CD8-positive, alpha-beta memory T cell (primary cell): ENCODE measurements at regions not wholly inside any gene's neighbourhood (a gene's known extent, or its start where the extent isn't known, plus 50 kb on each side); places are given as distances from the start of the nearest gene placed in this dataset.

Experiments used
- CTCF ChIA-PET: fragments of 350-600 bp; sonication (Branson Sonifier 250); formaldehyde crosslinking; loops from one replicate; lab custom pipeline; 2021; ENCODE audit warnings: antibody characterized with exemption; lab: Charles Lee
- POLR2A ChIA-PET: fragments of 350-600 bp; sonication (Branson Sonifier 250); formaldehyde crosslinking; loops from one replicate; lab custom pipeline; 2021; ENCODE audit warnings: antibody characterized with exemption; lab: Charles Lee
- DNase-seq, 5 donors: peaks; one replicate each; pipeline versions ENCODE4 v3.0.0 to v3.0.0-alpha.2; 2020 to 2022; ENCODE audit warnings: mixed read lengths in 1 of 5
- H3K27ac ChIP-seq: one replicate; pipeline ENCODE4 v1.7.0; 2013; ENCODE audit warnings: low read depth, mild to moderate bottlenecking, low read length, moderate library complexity
- H3K27me3 ChIP-seq: 2 replicates; pipeline ENCODE4 v1.7.0; 2013; ENCODE audit warnings: low read length, mild to moderate bottlenecking; ENCODE audit not compliant: insufficient read depth, poor library complexity, severe bottlenecking
- H3K36me3 ChIP-seq: 2 replicates; pipeline ENCODE4 v1.7.0; 2013; ENCODE audit warnings: mild to moderate bottlenecking, low read length, moderate library complexity; ENCODE audit not compliant: insufficient read depth
- H3K4me1 ChIP-seq: 2 replicates; pipeline ENCODE4 v1.7.0; 2013; ENCODE audit warnings: mild to moderate bottlenecking, low read length, moderate library complexity; ENCODE audit not compliant: insufficient read depth
- H3K4me3 ChIP-seq: 2 replicates; pipeline ENCODE4 v1.7.0; 2013; ENCODE audit warnings: mild to moderate bottlenecking, low read length
- H3K9me3 ChIP-seq: 2 replicates; pipeline ENCODE4 v1.7.0; 2013; ENCODE audit warnings: mild to moderate bottlenecking, low read length
- H3K27ac Mint-ChIP-seq, 8 donors: one replicate each; pipeline ENCODE4 v1.8.0; 2020 to 2021; ENCODE audit warnings: mixed read lengths in 8 of 8, mild to moderate bottlenecking in 6 of 8, inconsistent platforms in 3 of 8, moderate library complexity in 3 of 8
- H3K27me3 Mint-ChIP-seq, 2 donors: one replicate each; pipeline ENCODE4 v1.8.0; 2020 to 2021; ENCODE audit warnings: mixed read lengths in 2 of 2, mild to moderate bottlenecking in 1 of 2, moderate library complexity in 1 of 2
- H3K36me3 Mint-ChIP-seq, 3 donors: one replicate each; pipeline ENCODE4 v1.8.0; 2020 to 2021; ENCODE audit warnings: mixed read lengths in 3 of 3, inconsistent platforms in 1 of 3, mild to moderate bottlenecking in 1 of 3
- H3K4me1 Mint-ChIP-seq, 3 donors: one replicate each; pipeline ENCODE4 v1.8.0; 2020 to 2021; ENCODE audit warnings: mixed read lengths in 3 of 3, inconsistent platforms in 1 of 3, mild to moderate bottlenecking in 1 of 3
- H3K4me3 Mint-ChIP-seq, 7 donors: one replicate each; pipeline ENCODE4 v1.8.0; 2020 to 2021; ENCODE audit warnings: mixed read lengths in 7 of 7, mild to moderate bottlenecking in 6 of 7, moderate library complexity in 4 of 7, inconsistent platforms in 2 of 7
- H3K9me3 Mint-ChIP-seq, 5 donors: one replicate each; pipeline ENCODE4 v1.8.0; 2020 to 2022; ENCODE audit warnings: mixed read lengths in 5 of 5, mild to moderate bottlenecking in 3 of 5, moderate library complexity in 2 of 5, inconsistent platforms in 1 of 5

- Histone ChIP-seq H3K4me1 (no peaks in the 10 kb centered on the region), H3K9me3 (no peaks in the 10 kb centered on the region), H3K27ac (no peak overlapping the region), H3K36me3 (no peaks in the 10 kb centered on the region), H3K4me3 (no peak overlapping the region), H3K27me3 (no peaks in the 10 kb centered on the region)
- no peak for DNase-seq
- ChIA-PET POLR2A (no interaction called here), CTCF (no interaction called here)
- Mint-ChIP-seq H3K27ac (peak overlapping the region in 1 of 8 donors; percentile 35), H3K36me3 (peaks cover 0 to 7% (median 0%) of the 10 kb centered on the region in 3 donors), H3K4me1 (no peaks in the 10 kb centered on the region), H3K4me3 (no peak overlapping the region), H3K9me3 (no peaks in the 10 kb centered on the region), H3K27me3 (no peaks in the 10 kb centered on the region)
Observed at GRCh38 chr6:150764334-150765066, 101.0 kb upstream of the MTHFD1L start.

- Mint-ChIP-seq H3K4me3 (no peak overlapping the region), H3K9me3 (no peaks in the 10 kb centered on the region), H3K27me3 (no peaks in the 10 kb centered on the region), H3K27ac (peak overlapping the region in 1 of 8 donors; percentile 85), H3K4me1 (no peaks in the 10 kb centered on the region), H3K36me3 (peaks cover 0 to 13% (median 0%) of the 10 kb centered on the region in 3 donors)
- Histone ChIP-seq H3K27me3 (no peaks in the 10 kb centered on the region), H3K4me1 (no peaks in the 10 kb centered on the region), H3K27ac (no peak overlapping the region), H3K36me3 (no peaks in the 10 kb centered on the region), H3K9me3 (no peaks in the 10 kb centered on the region), H3K4me3 (no peak overlapping the region)
- no peak for DNase-seq
- ChIA-PET POLR2A (no interaction called here), CTCF (no interaction called here)
Observed at GRCh38 chr6:150765067-150765764, 100.3 kb upstream of the MTHFD1L start.

DNA sequence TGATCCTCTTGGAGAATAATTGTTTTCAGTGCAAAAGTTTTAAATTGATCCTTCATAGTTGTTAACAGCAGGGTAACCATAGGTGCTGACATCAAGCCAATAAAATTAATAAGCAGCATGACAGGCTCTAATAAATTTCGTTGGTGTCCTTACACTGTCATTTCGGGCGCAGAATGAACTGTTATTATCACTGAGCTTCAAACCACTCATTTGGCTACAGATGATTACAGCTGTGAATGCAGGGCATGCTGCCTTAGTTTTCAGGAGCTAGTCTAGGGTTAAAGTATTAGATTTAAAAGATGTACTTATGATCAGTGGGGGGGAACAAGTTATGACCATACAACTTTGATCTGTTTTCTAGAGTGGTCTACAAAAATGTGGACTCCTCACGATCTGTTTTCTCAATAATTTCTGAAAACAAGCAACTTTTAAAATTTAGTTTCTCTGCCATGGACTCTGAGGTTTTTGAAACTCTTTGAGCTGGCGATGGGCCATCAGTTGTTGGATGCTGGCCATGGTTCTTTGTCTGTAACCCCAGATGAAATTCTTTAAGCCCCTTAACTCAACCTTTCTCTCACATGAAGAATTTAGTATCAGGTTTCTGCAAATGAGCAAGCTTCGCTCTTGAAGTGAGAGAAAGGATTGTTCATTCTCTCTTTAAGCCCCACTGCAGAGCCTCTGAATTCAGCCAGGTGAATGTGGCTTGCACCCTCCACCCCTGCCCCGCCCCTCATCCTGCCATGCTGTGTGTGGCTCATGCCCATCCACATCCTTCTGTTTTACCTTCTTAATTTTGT lies 99.1 kb upstream of the MTHFD1L start:
- H3K36me3 Mint-ChIP-seq = peaks cover 0 to 15% (median 0%) of the 10 kb centered on the region in 3 donors
- H3K27ac Mint-ChIP-seq = no peak overlapping the region
- H3K27me3 ChIP-seq = no peaks in the 10 kb centered on the region
- H3K4me3 ChIP-seq = no peak overlapping the region
- no peaks in the 10 kb centered on the region for H3K36me3 ChIP-seq
- H3K27me3 Mint-ChIP-seq = no peaks in the 10 kb centered on the region
- no peak overlapping the region for H3K4me3 Mint-ChIP-seq
- H3K9me3 Mint-ChIP-seq = no peaks in the 10 kb centered on the region
- H3K4me1 Mint-ChIP-seq = no peaks in the 10 kb centered on the region
- ChIA-PET POLR2A (no interaction called here), CTCF (no interaction called here)
- DNase-seq = no peak
- no peaks in the 10 kb centered on the region for H3K4me1 ChIP-seq
- H3K9me3 ChIP-seq = no peaks in the 10 kb centered on the region
- no peak overlapping the region for H3K27ac ChIP-seq

DNA sequence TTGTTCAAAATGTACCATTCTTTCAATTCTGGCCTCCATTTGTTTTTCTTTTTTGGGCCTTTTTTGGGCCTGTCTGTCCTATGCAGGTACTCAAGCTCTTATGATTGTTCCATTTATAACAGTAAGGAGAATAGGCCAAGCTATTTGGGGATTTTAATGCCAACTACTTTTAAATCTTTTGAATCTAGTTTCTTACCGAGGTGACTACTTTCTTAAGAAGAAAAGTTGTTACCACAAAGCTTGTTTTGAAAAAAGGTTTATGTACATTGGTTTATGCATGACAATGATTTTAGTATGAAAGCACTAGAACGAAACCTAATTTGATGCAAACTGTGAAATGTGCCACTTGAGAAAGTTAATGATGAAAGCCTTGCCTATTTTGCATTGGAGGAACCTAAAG lies 98.3 kb upstream of the MTHFD1L start:
- POLR2A ChIA-PET = no interaction called here
- no peak for DNase-seq
- CTCF ChIA-PET = no interaction called here

DNA sequence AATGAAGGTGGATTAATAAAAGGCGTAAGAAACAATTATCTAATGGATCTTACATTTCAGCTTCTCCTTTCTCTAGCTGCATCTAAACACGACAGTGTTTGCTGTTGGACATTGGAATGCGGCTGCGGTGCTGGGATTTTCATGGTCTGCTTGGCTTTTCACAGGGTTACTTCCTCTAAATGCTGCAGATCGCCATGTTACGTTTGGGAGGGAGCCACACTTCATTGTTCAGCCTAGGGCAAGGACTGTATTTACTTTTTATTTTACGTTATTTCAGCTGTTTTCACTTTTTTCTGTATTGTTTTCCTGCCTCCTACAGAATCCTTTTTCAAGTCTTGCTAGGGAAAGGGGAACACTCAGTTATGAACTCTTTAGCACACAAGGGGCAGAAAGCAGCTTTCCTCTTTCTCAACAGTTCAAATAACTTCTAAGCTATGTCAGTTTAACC lies 97.9 kb upstream of the MTHFD1L start:
- no peaks in the 10 kb centered on the region for H3K4me1 Mint-ChIP-seq
- no peak for DNase-seq
- H3K36me3 Mint-ChIP-seq = peaks cover 0 to 15% (median 3%) of the 10 kb centered on the region in 3 donors
- Histone ChIP-seq H3K27ac (no peak overlapping the region), H3K9me3 (no peaks in the 10 kb centered on the region), H3K27me3 (no peaks in the 10 kb centered on the region), H3K36me3 (no peaks in the 10 kb centered on the region), H3K4me3 (no peak overlapping the region), H3K4me1 (no peaks in the 10 kb centered on the region)
- CTCF ChIA-PET = no interaction called here
- no peak overlapping the region for H3K4me3 Mint-ChIP-seq
- H3K9me3 Mint-ChIP-seq = no peaks in the 10 kb centered on the region
- no peak overlapping the region for H3K27ac Mint-ChIP-seq
- no peaks in the 10 kb centered on the region for H3K27me3 Mint-ChIP-seq
- POLR2A ChIA-PET = no interaction called here

More for the DNA sequence above, 98.3 kb upstream of the MTHFD1L start:
- Mint-ChIP-seq H3K27me3 (no peaks in the 10 kb centered on the region), H3K36me3 (peaks cover 0 to 15% (median 0%) of the 10 kb centered on the region in 3 donors), H3K4me1 (no peaks in the 10 kb centered on the region), H3K9me3 (no peaks in the 10 kb centered on the region), H3K27ac (no peak overlapping the region), H3K4me3 (no peak overlapping the region)
- H3K9me3 ChIP-seq = no peaks in the 10 kb centered on the region
- no peaks in the 10 kb centered on the region for H3K36me3 ChIP-seq
- no peaks in the 10 kb centered on the region for H3K4me1 ChIP-seq
- H3K4me3 ChIP-seq = no peak overlapping the region
- H3K27ac ChIP-seq = no peak overlapping the region
- no peaks in the 10 kb centered on the region for H3K27me3 ChIP-seq

DNA sequence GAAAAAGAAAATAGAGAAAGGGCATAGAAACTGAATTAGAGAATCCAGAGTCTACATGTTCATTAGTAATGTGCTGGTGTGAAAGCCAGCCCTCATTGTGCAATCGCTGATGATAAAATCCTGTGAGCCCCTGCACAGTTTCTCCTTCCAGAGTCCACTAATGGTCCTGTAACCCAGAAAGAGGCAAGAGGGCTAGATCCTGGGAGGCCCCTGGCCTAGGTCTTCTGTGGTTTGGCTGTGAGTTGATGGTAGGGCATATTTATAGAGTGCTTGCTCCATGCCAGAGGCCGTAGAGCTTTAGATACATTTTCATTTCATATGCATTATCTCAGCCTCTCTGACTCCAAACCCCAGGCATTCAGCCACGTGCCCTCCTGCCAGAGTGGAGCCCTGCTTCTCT lies 94.9 kb upstream of the MTHFD1L start:
- H3K36me3 Mint-ChIP-seq = peaks cover 0 to 22% (median 7%) of the 10 kb centered on the region in 3 donors
- ChIA-PET POLR2A (no interaction called here), CTCF (no interaction called here)
- no peak for DNase-seq
- Histone ChIP-seq H3K9me3 (no peaks in the 10 kb centered on the region), H3K4me3 (no peak overlapping the region), H3K36me3 (no peaks in the 10 kb centered on the region), H3K27ac (no peak overlapping the region), H3K27me3 (no peaks in the 10 kb centered on the region), H3K4me1 (no peaks in the 10 kb centered on the region)
- peaks cover 0 to 13% (median 6%) of the 10 kb centered on the region in 5 donors for H3K9me3 Mint-ChIP-seq
- peaks cover 0 to 4% (median under 1%) of the 10 kb centered on the region in 3 donors for H3K4me1 Mint-ChIP-seq
- no peak overlapping the region for H3K4me3 Mint-ChIP-seq
- peaks cover 0 to 2% of the 10 kb centered on the region in 2 donors for H3K27me3 Mint-ChIP-seq
- H3K27ac Mint-ChIP-seq = no peak overlapping the region

DNA sequence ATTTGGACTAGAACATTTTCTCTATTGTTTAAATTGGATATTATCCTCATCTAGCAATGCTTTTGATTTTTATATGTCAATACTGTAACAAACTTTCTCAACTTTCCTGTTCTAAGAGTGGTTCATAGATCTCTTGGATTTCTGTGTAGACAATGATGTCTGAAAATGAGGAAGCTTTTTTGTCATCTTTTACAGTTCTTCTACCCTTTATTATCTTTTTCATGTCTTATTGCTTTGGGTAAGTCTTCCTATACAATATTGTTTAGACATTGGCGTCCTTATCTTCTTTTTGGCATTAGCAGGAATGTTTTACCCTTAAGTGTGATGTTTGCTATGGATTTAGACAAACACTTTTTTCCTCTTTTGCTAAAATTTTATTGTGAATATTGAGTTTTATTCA lies 91.5 kb upstream of the MTHFD1L start:
- H3K4me3 ChIP-seq = no peak overlapping the region
- Mint-ChIP-seq H3K4me1 (peaks cover 3 to 5% (median 4%) of the 10 kb centered on the region in 3 donors), H3K27ac (no peak overlapping the region), H3K9me3 (peaks cover 0 to 13% (median 6%) of the 10 kb centered on the region in 5 donors), H3K27me3 (peaks cover 0 to 2% of the 10 kb centered on the region in 2 donors), H3K4me3 (no peak overlapping the region), H3K36me3 (peaks cover 3 to 15% (median 7%) of the 10 kb centered on the region in 3 donors)
- no peaks in the 10 kb centered on the region for H3K4me1 ChIP-seq
- ChIA-PET POLR2A (no interaction called here), CTCF (no interaction called here)
- no peaks in the 10 kb centered on the region for H3K27me3 ChIP-seq
- no peak overlapping the region for H3K27ac ChIP-seq
- DNase-seq = no peak
- no peaks in the 10 kb centered on the region for H3K9me3 ChIP-seq
- no peaks in the 10 kb centered on the region for H3K36me3 ChIP-seq
